ENCODE measurements at regions not wholly inside any gene's neighbourhood (a gene's known extent, or its start where the extent isn't known, plus 50 kb on each side); places are given as distances from the start of the nearest gene placed in this dataset.

- Histone ChIP-seq H3K23ac (ENCODE audit: low read depth, low read length) (no peak overlapping the region), H3K4ac (ENCODE audit: low read depth, low read length) (no peak overlapping the region), H4K20me1 (ENCODE audit: insufficient read depth, low read length) (no peaks in the 10 kb centered on the region), H2AFZ (replicated peaks; ENCODE audit: low read length, poor library complexity) (no peak overlapping the region), H3K27ac (ENCODE audit: insufficient read depth, low read length) (no peak overlapping the region), H3K9me1 (ENCODE audit: insufficient read depth, low read length) (no peaks in the 10 kb centered on the region), H3K4me3 (ENCODE audit: insufficient read depth, low read depth, low read length) (no peak overlapping the region), H2AK9ac (replicated peaks; ENCODE audit: low read depth, low read length, poor library complexity) (no peak overlapping the region), H3K9ac (ENCODE audit: low read depth, low read length) (no peak overlapping the region), H3K14ac (replicated peaks; ENCODE audit: low read depth, low read length) (no peak overlapping the region), H2BK15ac (ENCODE audit: low read depth, low read length) (no peak overlapping the region), H3K9me3 (ENCODE audit: control insufficient read depth, insufficient read depth, low read length) (no peaks in the 10 kb centered on the region), H3K4me1 (ENCODE audit: control insufficient read depth, insufficient read depth, low read length) (no peaks in the 10 kb centered on the region), H3K36me3 (ENCODE audit: control insufficient read depth, insufficient read depth, low read length) (no peaks in the 10 kb centered on the region), H3K27me3 (ENCODE audit: control insufficient read depth, insufficient read depth, low read length) (peaks cover 5% of the 10 kb centered on the region), H2AK5ac (ENCODE audit: low read depth, low read length) (no peak overlapping the region), H3K4me2 (ENCODE audit: low read depth, low read length) (no peak overlapping the region), H2BK20ac (ENCODE audit: low read depth, low read length) (no peak overlapping the region), H3K79me1 (ENCODE audit: low read depth in 1 of 2, low read length in 2 of 2) (no peaks in the 10 kb centered on the region), H3K18ac (ENCODE audit: low read depth, low read length) (no peak overlapping the region), H4K8ac (ENCODE audit: low read depth in 2 of 2, low read length in 2 of 2) (no peak overlapping the region), H4K5ac (ENCODE audit: low read depth, low read length) (no peak overlapping the region), H2BK120ac (ENCODE audit: low read depth, low read length) (no peak overlapping the region), H2BK5ac (ENCODE audit: low read depth, low read length, poor library complexity, severe bottlenecking) (no peak overlapping the region), H3K56ac (ENCODE audit: extremely low read depth, insufficient read depth, low read length) (no peak overlapping the region), H4K91ac (ENCODE audit: insufficient read depth, low read depth, low read length) (no peak overlapping the region)
- POLR2A ChIA-PET (ENCODE audit: unreplicated experiment): no interaction called here
- CTCF ChIA-PET: no interaction called here
- intact Hi-C loops (cut with micrococcal nuclease) (no loop called here), dilution Hi-C loops (cut with HindIII; ENCODE audit: low sequenced_read_pairs, unreplicated experiment) (no loop called here), in situ Hi-C loops (cut with MboI; ENCODE audit: low sequenced_read_pairs) (no loop called here)
- no TSS peak for BruUV-seq (replicated peaks)
- ATAC-seq (ENCODE audit: low read depth) (no peak), DNase-seq (no peak)
- WGBS, 2 experiments (ENCODE audit: extremely low coverage in 2 of 2, insufficient read length in 1 of 2): 100% methylated on average over 1 of the region's 8 CpGs; no CpG with 5 or more reads in 1 of the 2 experiments
- TF ChIP-seq NFE2L2 (IDR thresholded peaks at IDR 0.05; ENCODE audit: low read depth, low read length) (no peak), CEBPB (IDR thresholded peaks at IDR 0.05; ENCODE audit: low read depth, low read length) (no peak), CHD1 (IDR thresholded peaks at IDR 0.05; ENCODE audit: low read depth, low read length) (no peak), USF2 (IDR thresholded peaks at IDR 0.05; ENCODE audit: low read depth, low read length) (no peak), MAZ (IDR thresholded peaks at IDR 0.05; ENCODE audit: borderline replicate concordance, low read depth, low read length) (no peak), RCOR1 (IDR thresholded peaks at IDR 0.05; ENCODE audit: insufficient replicate concordance, low read length) (no peak), RAD21 (IDR thresholded peaks at IDR 0.05; ENCODE audit: low read length) (no peak), POLR2A (IDR thresholded peaks at IDR 0.05; ENCODE audit: low read depth, low read length) (no peak), SMC3 (IDR thresholded peaks at IDR 0.05; ENCODE audit: low read depth, low read length) (no peak)
Observed at GRCh38 chr13:22138947-22139346, 468.1 kb downstream of the FGF9 start.
